Pons (tissue), 1 donor: ENCODE measurements at regions not wholly inside any gene's neighbourhood (a gene's known extent, or its start where the extent isn't known, plus 50 kb on each side); places are given as distances from the start of the nearest gene placed in this dataset.

Source experiments
- DNase-seq: peaks from one replicate; pipeline ENCODE4 v3.0.0-alpha.2; 2016; ENCODE audit warnings: low spot score

DNA sequence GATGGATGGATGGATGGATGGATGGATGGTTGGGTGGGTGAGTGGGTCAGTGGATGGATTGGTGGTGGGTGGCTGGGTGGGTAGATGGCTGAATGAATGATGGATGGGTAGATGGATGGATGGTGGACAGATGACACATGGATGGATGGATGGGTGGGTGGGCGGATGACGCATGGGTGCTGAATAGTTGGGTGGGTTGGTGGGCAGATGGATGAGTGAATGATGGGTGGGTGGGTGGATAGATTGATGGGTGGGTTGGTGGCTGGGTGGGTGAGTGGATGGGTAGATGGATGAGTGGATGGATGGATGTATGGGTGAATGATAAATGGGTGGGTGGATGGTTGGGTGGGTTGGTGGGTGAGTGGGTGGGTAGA is 69.9 kb upstream of the NKX1-1 start:
- DNase-seq: no peak

GRCh38 chr4:1475277-1476139 is 69.3 kb upstream of the NKX1-1 start:
- no peak for DNase-seq

GRCh38 chr4:1474126-1475090 is 68.2 kb upstream of the NKX1-1 start:
- no peak for DNase-seq

GRCh38 chr4:1473718-1474117 is 67.5 kb upstream of the NKX1-1 start:
- no peak for DNase-seq

DNA sequence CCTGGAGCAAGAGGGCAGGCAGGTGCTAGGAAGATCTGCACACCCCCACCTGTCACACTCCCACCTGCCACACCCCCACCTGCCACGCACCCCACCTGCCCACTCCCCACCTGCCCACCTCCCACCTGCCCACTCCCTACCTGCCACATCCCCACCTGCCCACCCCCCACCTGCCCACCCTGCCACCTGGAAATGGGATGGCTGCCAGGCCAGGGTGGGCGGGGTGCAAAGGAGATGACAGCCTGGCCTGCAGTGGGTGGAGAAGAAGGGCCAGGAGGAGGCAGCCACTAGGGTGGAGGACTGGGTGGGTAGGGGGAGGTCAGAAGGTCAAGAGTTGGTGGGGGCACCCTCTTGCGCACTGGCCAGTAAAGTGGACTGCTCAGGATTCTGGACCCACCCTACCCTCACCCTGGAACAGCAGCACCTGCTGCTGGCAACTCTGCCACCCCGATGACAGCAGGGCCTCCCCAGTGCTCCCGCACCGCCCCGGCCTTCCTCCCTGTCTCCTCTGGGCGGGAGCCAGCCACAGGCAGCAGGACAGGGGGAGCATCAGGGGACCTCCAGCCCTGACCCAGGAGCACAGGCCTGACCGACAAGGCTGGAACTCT is 66.8 kb upstream of the NKX1-1 start:
- no peak for DNase-seq

- DNase-seq: no peak
These were observed 66.0 kb upstream of the NKX1-1 start for GRCh38 chr4:1472148-1472797.

DNA sequence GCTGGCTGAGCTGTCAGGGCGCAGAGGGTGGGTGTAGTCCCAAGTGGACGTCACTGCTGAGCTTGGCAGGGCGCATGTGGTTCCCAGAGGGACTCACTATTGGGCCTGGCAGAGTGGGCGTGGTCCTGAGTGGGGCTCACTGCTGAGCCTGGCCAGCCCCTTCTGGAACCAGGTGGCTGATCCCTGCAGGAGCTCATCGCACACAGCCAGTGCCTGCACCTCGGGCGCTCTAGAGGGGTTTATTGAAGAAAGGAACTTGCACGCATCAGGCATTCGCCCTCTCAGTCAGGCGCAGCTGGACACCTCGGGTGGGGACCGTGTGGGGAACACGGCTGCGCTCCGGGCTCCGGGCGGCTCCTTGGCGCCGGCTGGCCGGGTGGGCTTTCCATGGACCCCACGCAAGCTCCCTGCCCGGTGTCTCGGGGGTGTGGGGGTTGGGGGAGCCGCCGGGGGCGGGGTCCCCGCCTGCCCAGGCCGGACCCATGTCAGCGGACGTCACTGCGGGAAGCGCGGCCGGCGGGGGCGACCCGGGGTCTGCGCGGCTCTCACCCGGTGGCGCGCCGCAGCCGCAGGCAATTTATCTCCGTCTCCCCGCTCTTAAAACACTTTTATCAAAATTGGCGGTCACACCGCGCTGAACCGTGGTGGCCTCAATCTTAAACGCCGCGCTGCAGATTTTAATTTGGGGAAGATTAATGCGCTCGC is 65.4 kb upstream of the NKX1-1 start:
- DNase-seq: no peak

DNA sequence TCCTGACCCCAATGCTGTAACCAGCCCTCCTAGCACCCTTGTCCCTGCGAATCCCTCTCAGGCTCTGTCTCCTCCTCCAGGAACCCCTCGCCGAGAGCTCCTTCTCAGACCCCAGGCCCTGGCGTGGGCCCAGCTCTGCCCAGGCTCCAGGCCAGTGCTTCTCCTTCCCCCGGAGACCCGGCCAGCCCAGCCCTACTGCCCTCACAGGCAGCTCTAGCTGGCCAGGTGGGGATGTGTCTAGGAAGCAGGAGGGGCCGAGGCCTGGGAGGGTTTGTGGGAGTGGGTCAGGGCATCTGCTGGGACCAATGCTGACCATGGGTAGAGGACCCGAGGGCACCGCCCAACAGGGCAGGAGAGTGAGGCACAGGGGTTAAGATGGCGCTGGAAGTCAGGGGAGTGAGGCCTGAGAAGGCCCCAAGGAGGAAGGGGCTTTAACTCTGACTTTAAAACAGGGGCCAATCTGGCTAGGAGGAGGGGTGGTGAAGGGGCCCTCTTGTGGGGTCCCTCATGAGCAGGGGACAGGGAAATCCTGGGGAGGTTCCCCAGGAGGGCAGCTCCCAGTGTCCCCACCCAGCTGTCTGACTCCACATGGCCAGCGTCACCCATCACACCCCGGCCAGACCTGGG is 64.7 kb upstream of the NKX1-1 start:
- no peak for DNase-seq

DNA sequence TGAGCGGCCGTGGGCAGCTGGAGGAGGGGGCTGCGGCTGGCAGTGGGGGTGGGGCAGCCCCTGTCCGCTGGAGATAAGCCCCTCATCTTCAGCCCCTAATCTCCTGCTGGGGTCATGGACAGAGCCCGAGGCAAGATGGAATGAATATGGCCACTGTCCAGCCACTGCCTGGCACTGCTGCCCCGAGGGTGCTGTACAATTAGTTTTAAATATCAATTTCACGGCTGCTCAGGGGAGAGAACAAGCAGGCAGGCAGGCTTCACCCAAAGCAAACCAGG is 64.1 kb upstream of the NKX1-1 start:
- DNase-seq: no peak

GRCh38 chr4:1469607-1470392 is 63.6 kb upstream of the NKX1-1 start:
- DNase-seq: no peak

DNA sequence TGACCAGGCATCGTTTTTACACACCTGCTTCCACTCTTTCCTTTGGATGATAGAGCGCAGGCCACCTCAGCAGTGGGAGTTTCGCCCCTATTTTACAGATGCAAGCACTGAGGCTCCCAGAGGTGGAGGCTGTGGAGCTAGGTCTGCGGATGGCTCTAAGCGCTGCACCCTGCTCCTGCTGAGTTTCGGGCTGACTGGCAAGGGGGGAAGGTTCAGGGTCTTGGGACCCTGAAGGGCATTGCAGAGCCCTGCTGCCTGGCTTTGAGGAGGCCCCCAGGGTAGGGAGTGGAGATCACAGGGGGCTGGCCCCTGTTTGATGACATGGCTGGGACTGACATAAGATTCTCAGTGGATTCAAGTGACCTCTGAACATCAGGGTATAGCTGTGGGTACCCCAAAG is 62.8 kb upstream of the NKX1-1 start:
- no peak for DNase-seq

- DNase-seq: no peak
These were observed 61.6 kb upstream of the NKX1-1 start for GRCh38 chr4:1467581-1468458.

DNA sequence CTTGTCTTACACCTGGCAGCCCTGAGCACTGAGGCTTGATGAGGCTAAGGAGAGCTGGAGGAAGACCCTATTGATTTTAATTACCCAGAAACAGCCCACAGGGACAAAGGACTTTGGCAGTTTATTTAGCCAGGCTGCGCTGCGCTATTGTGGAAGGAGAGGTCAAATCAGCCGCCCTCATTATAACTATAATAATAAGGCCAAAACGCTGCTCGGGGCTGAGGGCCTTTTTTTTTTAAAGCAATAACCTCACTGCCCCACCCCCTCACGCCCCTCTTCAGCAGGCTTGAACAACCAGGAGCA is 60.6 kb upstream of the NKX1-1 start:
- DNase-seq: no peak

GRCh38 chr4:1466034-1466862 is 60.0 kb upstream of the NKX1-1 start:
- no peak for DNase-seq

GRCh38 chr4:1465173-1466033 is 59.2 kb upstream of the NKX1-1 start:
- no peak for DNase-seq

DNA sequence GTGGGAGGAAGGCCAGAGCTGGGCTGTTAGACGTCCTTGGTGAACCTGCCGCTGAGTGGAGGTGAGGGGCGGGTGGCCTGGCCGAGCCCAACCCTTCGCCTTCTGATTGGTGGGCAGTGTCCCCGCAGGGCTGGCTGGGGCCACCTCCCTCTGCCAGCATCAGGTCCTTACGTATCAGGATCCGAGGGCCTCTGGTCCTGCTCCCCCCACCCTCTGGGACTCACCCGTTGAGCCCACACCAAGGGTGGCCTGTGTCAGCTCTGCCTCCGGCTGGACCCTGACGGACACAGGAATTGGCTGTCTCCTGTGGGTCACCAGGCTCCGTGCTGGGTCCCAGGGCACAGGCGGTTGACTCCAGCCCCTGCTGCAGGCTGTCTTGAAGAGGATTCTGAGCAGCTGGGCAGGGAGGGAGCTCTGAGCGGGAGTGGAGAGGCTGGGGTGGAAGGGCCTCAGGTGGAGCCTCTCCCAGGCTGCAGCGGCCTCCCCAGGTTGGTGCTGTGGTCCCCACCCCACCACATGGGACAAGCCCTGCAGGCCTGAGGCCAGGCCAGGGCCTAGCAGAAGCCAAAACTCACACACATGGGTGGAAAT is 58.4 kb upstream of the NKX1-1 start:
- DNase-seq: no peak

- no peak for DNase-seq
These were observed 57.8 kb upstream of the NKX1-1 start for GRCh38 chr4:1463927-1464540.
